Gastroesophageal sphincter (tissue), 3 donors: ENCODE measurements at regions not wholly inside any gene's neighbourhood (a gene's known extent, or its start where the extent isn't known, plus 50 kb on each side); places are given as distances from the start of the nearest gene placed in this dataset.

Source experiments
- CTCF ChIP-seq, 4 experiments: fragments of 200-600 bp in 2 of 4; fragments of 450-650 bp in 2 of 4; sonication (generic) in 1 of 4; IDR thresholded peaks; one replicate each; pipeline ENCODE4 v1.5.1; 2017 to 2019; ENCODE audit warnings: antibody characterized with exemption in 4 of 4, mild to moderate bottlenecking in 2 of 4, moderate library complexity in 2 of 4
- EP300 ChIP-seq: sonication (generic); formaldehyde crosslinking; IDR thresholded peaks from one replicate; pipeline ENCODE4 v1.6.1; 2017; ENCODE audit warnings: antibody characterized with exemption, mild to moderate bottlenecking
- POLR2A ChIP-seq, 2 donors: fragments of 450-650 bp; IDR thresholded peaks; one replicate each; pipeline ENCODE4 v1.6.1; 2017; ENCODE audit warnings: antibody characterized with exemption in 2 of 2, mild to moderate bottlenecking in 2 of 2, moderate library complexity in 1 of 2
- POLR2AphosphoS5 ChIP-seq: sonication (generic); formaldehyde crosslinking; IDR thresholded peaks from one replicate; pipeline ENCODE4 v1.6.1; 2017; ENCODE audit warnings: antibody characterized with exemption

- TF ChIP-seq CTCF (IDR thresholded peaks at IDR 0.05) (no peak), POLR2A (IDR thresholded peaks at IDR 0.05) (no peak), POLR2AphosphoS5 (no peak), EP300 (no peak)
Observed at GRCh38 chr12:28606967-28607557, 416.8 kb downstream of the CCDC91 start.
